ENCODE measurements at regions not wholly inside any gene's neighbourhood (a gene's known extent, or its start where the extent isn't known, plus 50 kb on each side); places are given as distances from the start of the nearest gene placed in this dataset.
"Not testable (repeated sequence)": the region's sequence is repeated elsewhere in the genome, so short reads cannot be mapped to it uniquely, and the experiment has no call there.

DNA sequence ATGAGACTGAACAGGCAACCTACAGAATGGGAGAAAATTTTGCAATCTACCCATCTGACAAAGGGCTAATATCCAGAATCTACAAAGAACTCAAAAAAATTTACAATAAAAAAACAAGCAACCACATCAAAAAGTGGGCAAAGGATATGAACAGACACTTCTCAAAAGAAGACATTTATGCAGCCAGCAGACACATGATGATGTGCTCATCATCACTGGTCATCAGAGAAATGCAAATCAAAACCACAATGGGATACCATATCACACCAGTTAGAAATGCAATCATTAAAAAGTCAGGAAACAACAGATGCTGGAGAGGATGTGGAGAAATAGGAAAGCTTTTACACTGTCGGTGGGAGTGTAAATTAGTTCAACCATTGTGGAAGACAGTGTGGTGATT, 51.7 kb upstream of the PAXBP1 start:
- not testable (repeated sequence) for DNase-seq

- no peak for DNase-seq
Measured at GRCh38 chr21:32824950-32825349, 53.4 kb upstream of the PAXBP1 start.

- no peak for DNase-seq
Measured at GRCh38 chr21:32826329-32827167, 55.0 kb upstream of the PAXBP1 start.

- no peak for DNase-seq
Measured at GRCh38 chr21:32828908-32829307, 57.4 kb upstream of the PAXBP1 start.

DNA sequence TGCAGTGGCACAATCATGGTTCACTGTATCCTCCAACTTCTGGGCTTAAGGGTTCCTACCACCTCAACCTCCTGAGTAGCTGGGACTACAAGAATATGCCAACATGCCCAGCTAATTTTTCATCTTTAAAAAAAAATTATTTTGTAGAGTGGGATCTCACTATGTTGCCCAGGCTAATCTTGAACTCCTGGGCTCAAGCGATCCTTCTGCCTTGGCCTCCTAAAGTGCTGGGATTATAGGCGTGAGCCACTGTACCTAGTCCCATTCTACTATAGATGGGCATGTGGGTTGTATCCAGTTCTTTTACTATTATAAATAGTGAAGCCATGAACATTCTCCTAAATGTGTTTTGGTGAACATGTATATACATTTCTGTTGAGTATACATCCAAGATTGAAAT, 57.9 kb upstream of the PAXBP1 start:
- DNase-seq = no peak

DNA sequence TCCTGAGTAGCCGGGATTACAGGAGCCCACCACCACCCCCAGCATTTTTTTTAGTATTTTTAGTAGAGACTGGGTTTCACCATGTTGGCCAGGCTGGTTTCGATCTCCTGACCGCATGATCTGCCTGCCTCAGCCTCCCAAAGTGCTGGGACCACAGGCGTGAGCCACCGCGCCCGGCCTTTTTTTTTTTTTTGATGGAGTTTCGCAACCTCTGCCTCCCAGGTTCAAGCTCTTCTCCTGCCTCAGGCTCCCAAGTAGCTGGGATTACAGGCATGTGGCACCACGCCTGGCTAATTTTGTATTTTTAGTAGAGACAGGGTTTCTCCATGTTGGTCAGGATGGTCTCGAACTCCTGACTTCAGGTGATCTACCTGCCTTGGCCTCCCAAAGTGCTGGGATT, 60.2 kb upstream of the PAXBP1 start:
- DNase-seq = not testable (repeated sequence)

- no peak for DNase-seq
Measured at GRCh38 chr21:32834211-32834915, 62.8 kb upstream of the PAXBP1 start.

DNA sequence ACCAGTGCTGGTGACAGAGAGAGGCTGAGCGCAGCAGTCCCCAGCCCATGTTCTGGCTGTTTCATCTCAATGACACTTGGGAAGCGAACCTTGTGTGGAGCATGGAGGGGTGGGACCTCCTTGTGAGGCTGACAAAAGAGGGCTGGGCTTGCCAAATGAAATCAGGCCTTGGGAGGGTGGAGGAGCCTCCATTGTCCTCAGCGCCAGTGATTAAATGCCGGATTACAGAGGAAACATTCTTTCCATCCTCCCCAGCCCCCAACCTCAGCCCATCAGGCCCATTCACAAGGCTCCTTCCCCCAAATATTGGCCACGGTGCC, 63.3 kb upstream of the PAXBP1 start:
- DNase-seq = no peak

GRCh38 chr21:32842146-32842545, 70.6 kb upstream of the PAXBP1 start:
- no peak for DNase-seq

- DNase-seq = no peak
Measured at GRCh38 chr21:32843561-32843960, 72.0 kb upstream of the PAXBP1 start.

- no peak for DNase-seq
Measured at GRCh38 chr21:32844076-32844475, 72.5 kb upstream of the PAXBP1 start.

- DNase-seq = no peak
Measured at GRCh38 chr21:32844653-32845436, 73.3 kb upstream of the PAXBP1 start.

- DNase-seq = no peak
Measured at GRCh38 chr21:32858628-32859027, 87.1 kb upstream of the PAXBP1 start.

DNA sequence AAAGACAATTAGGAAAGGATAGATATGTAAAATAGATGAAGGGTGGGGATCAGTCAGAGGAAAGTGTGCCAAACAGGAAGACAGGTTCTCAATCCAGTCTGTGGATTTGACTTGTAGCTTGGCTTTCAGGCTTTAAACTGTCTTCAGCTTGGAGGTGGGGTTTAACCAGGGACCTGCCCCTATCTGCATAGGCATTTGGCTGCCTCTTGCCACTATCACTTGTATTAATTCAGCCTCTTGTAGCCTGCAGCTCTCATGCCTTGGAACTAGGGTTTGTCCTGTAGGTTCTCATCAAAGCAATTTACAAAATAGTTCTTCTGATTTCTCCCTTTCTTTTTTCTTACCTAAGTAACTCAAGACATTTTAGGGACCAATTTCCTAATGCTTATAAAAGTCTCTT, 88.8 kb upstream of the PAXBP1 start:
- DNase-seq = no peak

DNA sequence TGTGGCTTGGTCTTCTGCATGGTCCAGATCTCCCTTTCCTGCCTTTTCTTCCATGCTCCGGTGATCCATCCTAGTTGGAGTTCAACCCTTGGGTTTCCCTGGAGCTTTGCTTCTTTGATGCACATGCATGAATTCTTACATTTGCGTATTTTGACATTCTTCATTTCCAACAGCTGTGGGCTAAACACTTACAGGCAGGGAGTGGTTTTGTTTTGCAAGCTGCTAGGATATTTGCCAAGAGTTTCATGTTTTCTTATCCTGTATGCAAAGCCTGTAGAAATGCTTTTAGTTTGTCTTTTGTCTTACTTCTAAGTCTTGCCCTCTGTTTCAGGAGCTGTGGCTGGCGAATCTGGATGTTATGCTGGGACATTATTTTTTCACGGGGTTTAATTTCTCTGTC, 90.3 kb upstream of the PAXBP1 start:
- no peak for DNase-seq

- no peak for DNase-seq
Measured at GRCh38 chr21:32867597-32867996, 96.0 kb upstream of the PAXBP1 start.

DNA sequence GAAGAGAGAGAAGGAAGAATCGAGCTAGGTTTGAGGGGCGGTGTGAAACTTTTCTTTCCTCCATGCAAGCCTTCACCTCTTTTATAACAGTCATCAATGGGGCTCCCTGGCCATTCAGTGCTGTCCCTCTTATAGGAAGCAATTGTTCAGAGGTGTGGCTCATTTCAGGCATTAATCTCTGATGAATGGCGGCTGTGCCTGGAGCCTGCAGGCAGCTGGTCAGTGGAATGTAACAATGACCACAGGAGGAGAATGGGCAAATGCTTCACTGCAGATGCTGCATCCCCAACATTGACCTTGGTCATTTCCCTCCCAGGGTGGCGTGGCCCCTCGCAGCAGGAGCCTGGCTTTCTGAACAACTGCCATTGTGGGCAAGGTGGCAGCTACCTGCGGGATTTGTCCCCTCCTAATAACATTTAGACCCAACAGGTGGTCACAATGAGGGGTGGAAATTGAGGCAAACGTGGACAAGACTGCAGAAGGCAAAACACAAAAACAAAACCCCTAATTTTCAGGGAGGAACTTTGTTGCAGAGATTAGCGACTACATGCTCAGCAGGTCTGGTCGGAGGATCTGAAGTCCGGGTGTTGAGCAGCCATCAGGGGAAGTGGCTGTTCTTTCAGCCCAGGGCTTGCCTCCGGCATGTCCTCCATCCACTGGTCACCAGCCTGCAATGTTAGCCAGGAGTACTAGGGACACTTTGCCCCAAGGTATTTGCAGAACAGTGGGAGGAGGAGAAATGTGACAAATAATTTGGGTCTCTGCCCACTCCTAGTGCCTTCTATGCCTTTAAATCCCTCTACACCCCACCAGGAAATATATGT, 97.3 kb upstream of the PAXBP1 start:
- no peak for DNase-seq

GRCh38 chr21:32869459-32869858, 97.9 kb upstream of the PAXBP1 start:
- no peak for DNase-seq

GRCh38 chr21:32876426-32876825, 104.9 kb upstream of the PAXBP1 start:
- DNase-seq = no peak

DNA sequence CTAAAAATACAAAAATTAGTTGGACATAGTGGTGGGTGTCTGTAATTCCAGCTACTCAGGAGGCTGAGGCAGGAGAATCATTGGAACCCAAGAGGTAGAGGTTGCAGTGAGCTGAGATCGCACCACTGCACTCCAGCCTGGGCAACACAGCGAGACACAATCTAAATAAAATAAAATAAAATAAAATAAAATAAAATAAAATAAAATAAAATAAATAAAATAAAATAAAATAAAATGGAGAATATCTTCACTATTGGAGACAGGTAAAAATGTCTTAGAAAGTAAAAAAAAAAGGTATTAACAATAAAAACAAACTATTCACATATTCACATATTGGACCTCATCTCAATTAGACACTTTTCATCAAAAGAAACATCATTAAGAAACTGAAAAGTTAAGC, 106.3 kb upstream of the PAXBP1 start:
- DNase-seq = not testable (repeated sequence)

DNA sequence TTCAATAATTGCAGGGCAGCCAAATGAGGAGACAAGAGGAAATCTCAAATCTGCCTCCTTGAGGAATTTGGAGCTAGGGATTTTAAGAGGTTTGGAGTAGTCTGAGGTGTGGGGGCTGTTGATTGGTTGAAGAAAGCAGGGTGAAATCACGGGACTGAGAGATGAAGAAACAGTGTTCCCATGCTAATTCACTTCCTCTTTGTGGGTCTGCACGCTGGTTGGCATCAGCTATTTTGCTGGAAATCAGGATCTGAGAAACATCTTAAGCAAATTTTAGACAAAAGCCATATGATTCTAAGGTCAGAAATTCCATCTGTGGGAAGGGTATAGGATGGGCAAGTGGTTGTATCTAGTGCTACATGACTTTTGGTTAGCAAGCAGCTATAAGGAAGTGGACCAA, 107.1 kb upstream of the PAXBP1 start:
- no peak for DNase-seq

DNA sequence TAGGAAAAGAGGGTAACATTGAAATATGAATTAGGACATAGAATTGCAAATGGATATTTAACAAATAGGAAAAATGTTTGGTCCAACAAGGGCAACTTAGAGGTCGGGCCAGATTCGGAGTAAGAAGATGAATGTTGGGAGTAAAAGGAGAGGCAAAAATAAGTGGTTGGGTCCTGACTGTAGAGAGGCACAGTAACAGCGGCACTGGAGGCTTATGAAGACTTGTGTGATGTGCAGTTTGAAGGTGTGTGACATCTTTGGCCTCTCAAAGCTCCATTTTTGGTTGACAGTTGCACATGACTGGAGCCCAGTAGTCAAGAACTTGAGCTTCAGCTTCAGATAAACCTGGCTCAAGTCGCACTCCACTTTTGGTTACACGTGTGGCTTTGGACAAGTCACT, 109.9 kb upstream of the PAXBP1 start:
- no peak for DNase-seq

DNA sequence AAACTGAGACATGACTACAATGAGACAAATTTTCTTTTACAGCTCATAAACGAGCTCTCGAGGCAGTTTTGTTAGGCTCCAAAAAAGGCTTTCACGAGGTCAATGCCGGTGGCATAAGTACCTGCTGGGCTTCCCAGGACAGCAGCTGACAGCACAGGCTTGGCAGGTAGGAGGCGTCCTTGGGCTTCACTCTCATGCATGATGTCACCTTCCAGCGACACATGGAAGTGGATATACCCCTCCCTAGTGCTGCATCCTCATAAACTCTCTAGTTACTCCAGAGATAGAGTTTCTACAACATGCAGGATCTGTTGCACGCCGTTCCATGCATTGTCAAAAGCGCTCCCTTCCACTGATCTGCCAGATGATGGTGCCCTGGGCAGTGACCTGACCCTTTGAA, 112.5 kb upstream of the PAXBP1 start:
- DNase-seq = no peak

All from NCI-H187 (cell line).